AG09309 (cell line): ENCODE measurements at regions not wholly inside any gene's neighbourhood (a gene's known extent, or its start where the extent isn't known, plus 50 kb on each side); places are given as distances from the start of the nearest gene placed in this dataset.

Experiments used
- DNase-seq: peaks from one replicate; pipeline ENCODE4 v3.0.0-alpha.2; 2010; ENCODE audit warnings: low read depth
- H3K4me3 ChIP-seq: 2 replicates; pipeline ENCODE4 v1.5.1; 2011; ENCODE audit warnings: mild to moderate bottlenecking, low read depth, low read length, moderate library complexity; ENCODE audit not compliant: control insufficient read depth
- CTCF ChIP-seq: IDR thresholded peaks from 2 replicates; pipeline ENCODE4 v1.5.1; 2011; ENCODE audit warnings: mild to moderate bottlenecking, low read depth, low read length, inconsistent platforms; ENCODE audit not compliant: insufficient read depth, control insufficient read depth; ENCODE audit errors: missing control alignments

GRCh38 chr6:18724056-18724455 is 336.9 kb downstream of the RNF144B start:
- no peak overlapping the region for H3K4me3 ChIP-seq
- TF ChIP-seq CTCF: no peak
- no peak for DNase-seq

- no peak overlapping the region for H3K4me3 ChIP-seq
Measured at GRCh38 chr6:18725449-18725848, 338.3 kb downstream of the RNF144B start.

GRCh38 chr6:18733921-18734550 is 346.9 kb downstream of the RNF144B start:
- no peak for TF ChIP-seq CTCF
- no peak for DNase-seq
- H3K4me3 ChIP-seq: no peak overlapping the region

More at GRCh38 chr6:18725449-18725848, 338.3 kb downstream of the RNF144B start:
- no peak for DNase-seq
- no peak for TF ChIP-seq CTCF

- no peak for TF ChIP-seq CTCF
- no peak overlapping the region for H3K4me3 ChIP-seq
- no peak for DNase-seq
Measured at GRCh38 chr6:18741741-18742140, 354.6 kb downstream of the RNF144B start.

GRCh38 chr6:18742406-18742805 is 355.3 kb downstream of the RNF144B start:
- H3K4me3 ChIP-seq: no peak overlapping the region
- TF ChIP-seq CTCF: no peak
- no peak for DNase-seq

- H3K4me3 ChIP-seq: no peak overlapping the region
- no peak for TF ChIP-seq CTCF
Measured at GRCh38 chr6:18746727-18747126, 359.6 kb downstream of the RNF144B start.

More at GRCh38 chr6:18746727-18747126, 359.6 kb downstream of the RNF144B start:
- no peak for DNase-seq
